ENCODE measurements at regions not wholly inside any gene's neighbourhood (a gene's known extent, or its start where the extent isn't known, plus 50 kb on each side); places are given as distances from the start of the nearest gene placed in this dataset.

- Histone ChIP-seq H3K9me2 (replicated peaks; ENCODE audit: insufficient read depth, low read length) (no peaks in the 10 kb centered on the region), H3K9me3 (replicated peaks; ENCODE audit: insufficient read depth, low read length) (no peaks in the 10 kb centered on the region), H3K27ac (ENCODE audit: low read length) (no peak overlapping the region), H4K20me1 (ENCODE audit: insufficient read depth, low read length) (no peaks in the 10 kb centered on the region), H3K4me2 (ENCODE audit: low read depth, low read length) (no peak overlapping the region), H3K9ac (ENCODE audit: low read length) (no peak overlapping the region), H3K79me2 (ENCODE audit: low read length) (no peaks in the 10 kb centered on the region), H2AFZ (ENCODE audit: low read length) (no peak overlapping the region), H3K4me1 (ENCODE audit: low read length) (no peaks in the 10 kb centered on the region), H3K27me3 (replicated peaks; ENCODE audit: insufficient read depth, low read length) (no peaks in the 10 kb centered on the region), H3K4me3 (ENCODE audit: low read length) (no peak overlapping the region), H3F3A (ENCODE audit: insufficient read depth, low read length) (no peaks in the 10 kb centered on the region), H3K36me3 (replicated peaks; ENCODE audit: insufficient read depth, low read length) (no peaks in the 10 kb centered on the region)
- no peak for DNase-seq
- TF ChIP-seq EZH2 (optimal IDR thresholded peaks at IDR 0.05; ENCODE audit: low read depth, low read length) (no peak), CTCF (IDR thresholded peaks at IDR 0.05; ENCODE audit: low read length) (no peak), EZH2phosphoT487 (IDR thresholded peaks at IDR 0.05; ENCODE audit: low read length) (no peak)
Measured at GRCh38 chr12:88698471-88698870, 118.2 kb upstream of the KITLG start.

- Histone ChIP-seq H3K79me2 (ENCODE audit: low read length) (no peaks in the 10 kb centered on the region), H3K36me3 (replicated peaks; ENCODE audit: insufficient read depth, low read length) (no peaks in the 10 kb centered on the region), H3K27ac (ENCODE audit: low read length) (no peak overlapping the region), H3K9me2 (replicated peaks; ENCODE audit: insufficient read depth, low read length) (no peaks in the 10 kb centered on the region), H3K4me2 (ENCODE audit: low read depth, low read length) (no peak overlapping the region), H3K4me1 (ENCODE audit: low read length) (no peaks in the 10 kb centered on the region), H3F3A (ENCODE audit: insufficient read depth, low read length) (no peaks in the 10 kb centered on the region), H3K9ac (ENCODE audit: low read length) (no peak overlapping the region), H3K4me3 (ENCODE audit: low read length) (no peak overlapping the region), H3K9me3 (replicated peaks; ENCODE audit: insufficient read depth, low read length) (no peaks in the 10 kb centered on the region), H4K20me1 (ENCODE audit: insufficient read depth, low read length) (no peaks in the 10 kb centered on the region), H2AFZ (ENCODE audit: low read length) (no peak overlapping the region), H3K27me3 (replicated peaks; ENCODE audit: insufficient read depth, low read length) (no peaks in the 10 kb centered on the region)
- no peak for DNase-seq
- TF ChIP-seq EZH2 (optimal IDR thresholded peaks at IDR 0.05; ENCODE audit: low read depth, low read length) (no peak), EZH2phosphoT487 (IDR thresholded peaks at IDR 0.05; ENCODE audit: low read length) (no peak), CTCF (IDR thresholded peaks at IDR 0.05; ENCODE audit: low read length) (no peak)
Measured at GRCh38 chr12:88693837-88694445, 113.7 kb upstream of the KITLG start.

GRCh38 chr12:88691811-88692210, 111.5 kb upstream of the KITLG start:
- Histone ChIP-seq H2AFZ (ENCODE audit: low read length) (no peak overlapping the region), H3K4me1 (ENCODE audit: low read length) (no peaks in the 10 kb centered on the region), H3K9ac (ENCODE audit: low read length) (no peak overlapping the region), H3K27ac (ENCODE audit: low read length) (no peak overlapping the region), H3K79me2 (ENCODE audit: low read length) (no peaks in the 10 kb centered on the region), H3K9me2 (replicated peaks; ENCODE audit: insufficient read depth, low read length) (no peaks in the 10 kb centered on the region), H4K20me1 (ENCODE audit: insufficient read depth, low read length) (no peaks in the 10 kb centered on the region), H3F3A (ENCODE audit: insufficient read depth, low read length) (no peaks in the 10 kb centered on the region), H3K36me3 (replicated peaks; ENCODE audit: insufficient read depth, low read length) (no peaks in the 10 kb centered on the region), H3K9me3 (replicated peaks; ENCODE audit: insufficient read depth, low read length) (no peaks in the 10 kb centered on the region), H3K4me2 (ENCODE audit: low read depth, low read length) (no peak overlapping the region), H3K4me3 (ENCODE audit: low read length) (no peak overlapping the region), H3K27me3 (replicated peaks; ENCODE audit: insufficient read depth, low read length) (no peaks in the 10 kb centered on the region)
- TF ChIP-seq EZH2phosphoT487 (IDR thresholded peaks at IDR 0.05; ENCODE audit: low read length) (no peak), CTCF (IDR thresholded peaks at IDR 0.05; ENCODE audit: low read length) (no peak), EZH2 (optimal IDR thresholded peaks at IDR 0.05; ENCODE audit: low read depth, low read length) (no peak)
- DNase-seq = no peak

All from MM.1S (cell line).